Naive thymus-derived CD4-positive, alpha-beta T cell (primary cell): ENCODE measurements at regions not wholly inside any gene's neighbourhood (a gene's known extent, or its start where the extent isn't known, plus 50 kb on each side); places are given as distances from the start of the nearest gene placed in this dataset.

Source experiments
- ATAC-seq: fragments of 150-1000 bp; cut with Tn5 transposase; 2 replicates; pipeline ENCODE4 v1.10.0; 2021; ENCODE audit warnings: mild to moderate bottlenecking, moderate library complexity
- CTCF ChIA-PET: fragments of 350-600 bp; sonication (Branson Sonifier 250); formaldehyde crosslinking; loops from one replicate; lab custom pipeline; 2021; ENCODE audit warnings: antibody characterized with exemption; lab: Charles Lee
- POLR2A ChIA-PET: fragments of 350-600 bp; sonication (Branson Sonifier 250); formaldehyde crosslinking; loops from one replicate; lab custom pipeline; 2021; ENCODE audit warnings: antibody characterized with exemption, inconsistent platforms; lab: Charles Lee
- DNase-seq, 9 donors: peaks; one replicate each; pipeline versions ENCODE4 v3.0.0 to v3.0.0-alpha.2; 2020 to 2022; ENCODE audit warnings: mixed read lengths in 1 of 9
- H3K27ac ChIP-seq: one replicate; pipeline ENCODE4 v1.7.0; 2013; ENCODE audit warnings: mild to moderate bottlenecking, low read depth, low read length, moderate library complexity
- H3K27me3 ChIP-seq, 2 donors: one replicate each; pipeline ENCODE4 v1.7.0; 2013; ENCODE audit warnings: low read length in 2 of 2, mild to moderate bottlenecking in 2 of 2, moderate library complexity in 2 of 2; ENCODE audit not compliant: control insufficient read depth in 2 of 2, insufficient read depth in 2 of 2
- H3K36me3 ChIP-seq, 3 experiments: 1 replicate in 2 of 3; 2 replicates in 1 of 3; pipeline ENCODE4 v1.7.0; 2013; ENCODE audit warnings: low read length in 3 of 3, mild to moderate bottlenecking in 3 of 3, moderate library complexity in 1 of 3; ENCODE audit not compliant: insufficient read depth in 3 of 3, control insufficient read depth in 2 of 3
- H3K4me1 ChIP-seq, 2 donors: one replicate each; pipeline ENCODE4 v1.7.0; 2013; ENCODE audit warnings: low read length in 2 of 2, mild to moderate bottlenecking in 2 of 2, moderate library complexity in 1 of 2; ENCODE audit not compliant: control insufficient read depth in 2 of 2, insufficient read depth in 2 of 2
- H3K4me3 ChIP-seq: 2 replicates; pipeline ENCODE4 v1.7.0; 2013; ENCODE audit warnings: mild to moderate bottlenecking, low read length
- H3K9me3 ChIP-seq, 3 experiments: 1 replicate in 2 of 3; 2 replicates in 1 of 3; pipeline ENCODE4 v1.7.0; 2013; ENCODE audit warnings: low read length in 3 of 3; ENCODE audit not compliant: control insufficient read depth in 2 of 3
- H3K27ac Mint-ChIP-seq, 9 donors: one replicate each; pipeline ENCODE4 v1.8.0; 2020 to 2022; ENCODE audit warnings: mixed read lengths in 9 of 9, mild to moderate bottlenecking in 8 of 9, moderate library complexity in 5 of 9, inconsistent platforms in 2 of 9
- H3K27me3 Mint-ChIP-seq, 5 donors: one replicate each; pipeline ENCODE4 v1.8.0; 2021 to 2022; ENCODE audit warnings: mixed read lengths in 5 of 5, mild to moderate bottlenecking in 1 of 5
- H3K36me3 Mint-ChIP-seq, 5 donors: one replicate each; pipeline ENCODE4 v1.8.0; 2020 to 2022; ENCODE audit warnings: mixed read lengths in 5 of 5, mild to moderate bottlenecking in 3 of 5, inconsistent platforms in 1 of 5
- H3K4me1 Mint-ChIP-seq, 7 donors: one replicate each; pipeline ENCODE4 v1.8.0; 2020 to 2022; ENCODE audit warnings: mixed read lengths in 7 of 7, mild to moderate bottlenecking in 3 of 7, inconsistent platforms in 1 of 7
- H3K4me3 Mint-ChIP-seq, 10 donors: one replicate each; pipeline ENCODE4 v1.8.0; 2020 to 2022; ENCODE audit warnings: mild to moderate bottlenecking in 10 of 10, mixed read lengths in 10 of 10, moderate library complexity in 6 of 10, inconsistent platforms in 2 of 10
- H3K9me3 Mint-ChIP-seq, 11 donors: one replicate each; pipeline ENCODE4 v1.8.0; 2020 to 2022; ENCODE audit warnings: mixed read lengths in 11 of 11, mild to moderate bottlenecking in 4 of 11, inconsistent platforms in 1 of 11, moderate library complexity in 1 of 11
- intact Hi-C, 2 donors: fragments of 100-400 bp; cut with micrococcal nuclease; formaldehyde crosslinking; loops; one replicate each; pipeline ENCODE4 v1.15.1; 2023

DNA sequence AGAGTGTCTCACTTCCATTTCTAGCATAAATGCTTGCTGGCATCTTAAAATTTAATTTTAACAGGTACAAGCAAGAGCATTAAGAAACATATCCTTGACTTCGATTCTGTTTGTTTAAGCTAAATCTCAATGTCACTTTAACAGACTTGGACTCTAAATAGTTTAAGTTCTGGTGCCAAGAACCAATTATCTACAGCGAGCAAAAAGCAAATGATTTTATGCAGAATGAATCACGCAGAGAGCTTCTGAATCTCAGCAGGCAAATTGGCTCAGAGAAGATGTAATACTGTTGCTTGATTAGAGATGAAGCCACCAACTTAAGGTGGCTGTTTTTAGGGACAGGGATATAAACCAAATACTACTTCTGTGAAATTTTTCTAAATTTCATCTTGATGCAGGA lies 117.0 kb upstream of the PLD5 start:
- intact Hi-C loops, result no loop called here
- H3K9me3 ChIP-seq, result no peaks in the 10 kb centered on the region
- POLR2A ChIA-PET, result no interaction called here
- Mint-ChIP-seq H3K9me3 (peaks cover 0 to 9% (median 0%) of the 10 kb centered on the region in 11 donors), H3K4me1 (no peaks in the 10 kb centered on the region), H3K27me3 (peaks cover 0 to 11% (median 0%) of the 10 kb centered on the region in 5 donors), H3K27ac (no peak overlapping the region), H3K36me3 (no peaks in the 10 kb centered on the region), H3K4me3 (no peak overlapping the region)
- no peak overlapping the region for H3K4me3 ChIP-seq
- no peaks in the 10 kb centered on the region for H3K4me1 ChIP-seq
- no peak for DNase-seq
- ATAC-seq, result no peak
- no peaks in the 10 kb centered on the region for H3K27me3 ChIP-seq
- no peak overlapping the region for H3K27ac ChIP-seq
- CTCF ChIA-PET, result no interaction called here
- H3K36me3 ChIP-seq, result no peaks in the 10 kb centered on the region

- no peak overlapping the region for H3K4me3 Mint-ChIP-seq
- Histone ChIP-seq H3K36me3 (no peaks in the 10 kb centered on the region), H3K4me1 (no peaks in the 10 kb centered on the region), H3K27ac (no peak overlapping the region), H3K9me3 (no peaks in the 10 kb centered on the region), H3K27me3 (no peaks in the 10 kb centered on the region), H3K4me3 (no peak overlapping the region)
- H3K4me1 Mint-ChIP-seq, result no peaks in the 10 kb centered on the region
- intact Hi-C loops, result no loop called here
- no peaks in the 10 kb centered on the region for H3K36me3 Mint-ChIP-seq
- ChIA-PET CTCF (no interaction called here), POLR2A (no interaction called here)
- ATAC-seq (no peak), DNase-seq (no peak)
- H3K9me3 Mint-ChIP-seq, result peaks cover 0 to 9% (median 0%) of the 10 kb centered on the region in 11 donors
- no peak overlapping the region for H3K27ac Mint-ChIP-seq
- peaks cover 0 to 11% (median 0%) of the 10 kb centered on the region in 5 donors for H3K27me3 Mint-ChIP-seq
These were observed 114.6 kb upstream of the PLD5 start for GRCh38 chr1:242639104-242639503.

- Histone ChIP-seq H3K4me1 (no peaks in the 10 kb centered on the region), H3K27me3 (no peaks in the 10 kb centered on the region), H3K9me3 (no peaks in the 10 kb centered on the region), H3K36me3 (no peaks in the 10 kb centered on the region), H3K27ac (no peak overlapping the region), H3K4me3 (no peak overlapping the region)
- intact Hi-C loops, result no loop called here
- Mint-ChIP-seq H3K27ac (no peak overlapping the region), H3K9me3 (peaks cover 0 to 7% (median 0%) of the 10 kb centered on the region in 11 donors), H3K36me3 (no peaks in the 10 kb centered on the region), H3K4me3 (no peak overlapping the region), H3K4me1 (no peaks in the 10 kb centered on the region), H3K27me3 (peaks cover 0 to 12% (median 0%) of the 10 kb centered on the region in 5 donors)
- DNase-seq (no peak), ATAC-seq (no peak)
- CTCF ChIA-PET, result no interaction called here
- POLR2A ChIA-PET, result no interaction called here
These were observed 110.2 kb upstream of the PLD5 start for GRCh38 chr1:242634732-242635131.

DNA sequence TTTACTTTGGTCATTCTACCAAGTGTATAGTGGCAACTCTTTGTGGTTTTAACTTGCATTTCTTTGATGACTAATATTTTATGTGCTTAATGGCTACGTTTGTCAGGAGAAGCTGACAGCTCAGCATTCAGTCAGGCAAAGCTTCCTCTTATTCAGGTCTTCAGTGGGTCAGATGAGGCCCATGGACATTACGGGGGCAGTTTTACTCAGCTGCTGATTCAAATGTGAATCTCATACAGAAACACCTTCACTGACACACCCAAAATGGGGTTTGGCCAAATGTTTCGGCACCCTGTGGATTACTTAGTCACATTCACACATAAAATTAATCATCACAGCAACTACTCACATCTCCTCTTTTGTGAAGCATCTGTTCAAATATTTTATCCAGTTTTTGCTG lies 104.9 kb upstream of the PLD5 start:
- peaks cover 0 to 9% (median 0%) of the 10 kb centered on the region in 11 donors for H3K9me3 Mint-ChIP-seq
- Histone ChIP-seq H3K9me3 (no peaks in the 10 kb centered on the region), H3K4me1 (no peaks in the 10 kb centered on the region), H3K27ac (no peak overlapping the region), H3K4me3 (no peak overlapping the region), H3K27me3 (no peaks in the 10 kb centered on the region), H3K36me3 (no peaks in the 10 kb centered on the region)
- H3K27me3 Mint-ChIP-seq, result peaks cover 0 to 12% (median 0%) of the 10 kb centered on the region in 5 donors
- ATAC-seq (no peak), DNase-seq (no peak)
- H3K4me3 Mint-ChIP-seq, result no peak overlapping the region
- POLR2A ChIA-PET, result no interaction called here
- no peaks in the 10 kb centered on the region for H3K36me3 Mint-ChIP-seq
- H3K4me1 Mint-ChIP-seq, result no peaks in the 10 kb centered on the region
- CTCF ChIA-PET, result no interaction called here
- intact Hi-C loops, result no loop called here
- no peak overlapping the region for H3K27ac Mint-ChIP-seq

DNA sequence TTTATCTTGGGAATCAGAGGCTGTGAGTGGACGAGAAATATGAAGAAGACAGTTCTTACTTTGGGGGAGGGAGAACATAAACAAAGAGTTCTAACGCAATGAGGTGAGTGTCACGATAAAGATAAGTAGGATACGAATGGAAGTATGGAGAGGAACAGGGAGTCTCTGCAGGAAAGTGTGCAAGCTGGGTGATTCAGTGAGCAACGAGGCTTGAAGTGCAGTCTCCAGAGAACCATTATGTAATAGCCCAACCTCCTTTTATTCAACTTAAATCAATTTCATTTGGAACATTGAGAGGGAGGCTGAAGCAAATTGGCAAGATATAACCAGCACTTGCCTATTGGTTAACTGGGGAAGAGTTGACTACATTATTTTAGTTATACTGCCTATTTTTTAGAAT lies 99.3 kb upstream of the PLD5 start:
- Mint-ChIP-seq H3K9me3 (peaks cover 0 to 11% (median 5%) of the 10 kb centered on the region in 11 donors), H3K4me3 (no peak overlapping the region), H3K27me3 (peaks cover 0 to 12% (median 0%) of the 10 kb centered on the region in 5 donors), H3K4me1 (no peaks in the 10 kb centered on the region), H3K27ac (no peak overlapping the region), H3K36me3 (no peaks in the 10 kb centered on the region)
- no peaks in the 10 kb centered on the region for H3K9me3 ChIP-seq
- ATAC-seq (no peak), DNase-seq (no peak)
- no peak overlapping the region for H3K27ac ChIP-seq
- POLR2A ChIA-PET, result no interaction called here
- intact Hi-C loops, result no loop called here
- CTCF ChIA-PET, result no interaction called here
- H3K4me3 ChIP-seq, result no peak overlapping the region
- H3K27me3 ChIP-seq, result no peaks in the 10 kb centered on the region
- no peaks in the 10 kb centered on the region for H3K4me1 ChIP-seq
- no peaks in the 10 kb centered on the region for H3K36me3 ChIP-seq

DNA sequence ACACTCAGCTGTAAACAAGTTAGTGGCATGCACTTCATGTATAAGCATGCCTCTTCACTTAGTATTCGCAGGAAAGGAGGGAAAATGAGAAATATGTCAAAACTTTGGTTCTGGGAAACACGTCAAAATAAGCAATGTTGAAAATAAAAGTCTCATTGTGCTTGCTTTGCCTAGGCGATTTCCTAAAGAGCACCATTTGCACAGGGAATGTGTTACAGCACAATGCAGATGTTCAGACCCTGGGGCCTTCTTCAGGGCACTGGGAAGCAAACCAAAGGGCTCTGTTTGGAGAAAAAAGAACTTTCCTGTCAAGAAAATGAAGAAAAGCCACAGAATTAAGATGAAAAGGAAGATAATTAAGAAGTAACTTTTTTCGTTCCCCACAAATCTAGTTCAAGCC lies 98.6 kb upstream of the PLD5 start:
- peaks cover 0 to 12% (median 7%) of the 10 kb centered on the region in 11 donors for H3K9me3 Mint-ChIP-seq
- H3K27me3 Mint-ChIP-seq, result peaks cover 0 to 12% (median 0%) of the 10 kb centered on the region in 5 donors

GRCh38 chr1:242613266-242613815 lies 88.8 kb upstream of the PLD5 start:
- H3K27ac Mint-ChIP-seq, result no peak overlapping the region
- no peaks in the 10 kb centered on the region for H3K9me3 ChIP-seq
- DNase-seq, result no peak
- POLR2A ChIA-PET, result no interaction called here
- no peaks in the 10 kb centered on the region for H3K36me3 ChIP-seq
- H3K4me1 Mint-ChIP-seq, result no peaks in the 10 kb centered on the region
- ATAC-seq, result no peak
- H3K27me3 Mint-ChIP-seq, result peaks cover 0 to 19% (median 8%) of the 10 kb centered on the region in 5 donors
- H3K27me3 ChIP-seq, result no peaks in the 10 kb centered on the region
- H3K4me3 Mint-ChIP-seq, result no peak overlapping the region
- intact Hi-C loops, result no loop called here
- H3K4me1 ChIP-seq, result no peaks in the 10 kb centered on the region
- no peak overlapping the region for H3K4me3 ChIP-seq
- CTCF ChIA-PET, result no interaction called here
- peaks cover 0 to 5% (median 0%) of the 10 kb centered on the region in 5 donors for H3K36me3 Mint-ChIP-seq
- no peak overlapping the region for H3K27ac ChIP-seq
- peaks cover 0 to 23% (median 6%) of the 10 kb centered on the region in 11 donors for H3K9me3 Mint-ChIP-seq

More for the DNA sequence above, 98.6 kb upstream of the PLD5 start:
- no peaks in the 10 kb centered on the region for H3K36me3 ChIP-seq
- no peaks in the 10 kb centered on the region for H3K36me3 Mint-ChIP-seq
- no peaks in the 10 kb centered on the region for H3K4me1 Mint-ChIP-seq
- no peaks in the 10 kb centered on the region for H3K4me1 ChIP-seq
- no peak overlapping the region for H3K27ac ChIP-seq
- DNase-seq, result no peak
- H3K9me3 ChIP-seq, result no peaks in the 10 kb centered on the region
- intact Hi-C loops, result no loop called here
- CTCF ChIA-PET, result no interaction called here
- no peak for ATAC-seq
- H3K4me3 ChIP-seq, result no peak overlapping the region
- no peaks in the 10 kb centered on the region for H3K27me3 ChIP-seq
- H3K4me3 Mint-ChIP-seq, result no peak overlapping the region
- no peak overlapping the region for H3K27ac Mint-ChIP-seq
- POLR2A ChIA-PET, result no interaction called here
